MG63 (cell line): ENCODE measurements at regions not wholly inside any gene's neighbourhood (a gene's known extent, or its start where the extent isn't known, plus 50 kb on each side); places are given as distances from the start of the nearest gene placed in this dataset.
"Not testable (repeated sequence)": the region's sequence is repeated elsewhere in the genome, so short reads cannot be mapped to it uniquely, and the experiment has no call there.

ENCODE experiments used
- DNase-seq: peaks from one replicate; pipeline ENCODE4 v3.0.0-alpha.2; 2020
- H3K27me3 ChIP-seq: fragments of 250-450 bp; sonication (Bioruptor Pico); 2 replicates; pipeline ENCODE4 v1.5.1; 2020; ENCODE audit warnings: mild to moderate bottlenecking, moderate library complexity
- H3K36me3 ChIP-seq: fragments of 250-450 bp; sonication (Bioruptor Pico); 2 replicates; pipeline ENCODE4 v1.5.1; 2020; ENCODE audit warnings: mild to moderate bottlenecking, moderate library complexity
- H3K4me3 ChIP-seq: fragments of 250-450 bp; sonication (Bioruptor Pico); 2 replicates; pipeline ENCODE4 v1.5.1; 2020; ENCODE audit warnings: mild to moderate bottlenecking, moderate library complexity
- H3K9me3 ChIP-seq: fragments of 250-450 bp; sonication (Bioruptor Pico); 2 replicates; pipeline ENCODE4 v1.5.1; 2020; ENCODE audit warnings: mild to moderate bottlenecking, moderate library complexity

GRCh38 chr13:67577361-67577760 is 347.2 kb upstream of the PCDH9 start:
- Histone ChIP-seq H3K36me3 (no peaks in the 10 kb centered on the region), H3K4me3 (no peak overlapping the region)
- DNase-seq: no peak

GRCh38 chr13:67574320-67575233 is 344.4 kb upstream of the PCDH9 start:
- Histone ChIP-seq H3K36me3 (no peaks in the 10 kb centered on the region), H3K9me3 (no peaks in the 10 kb centered on the region), H3K4me3 (no peak overlapping the region), H3K27me3 (no peaks in the 10 kb centered on the region)
- DNase-seq: peak; percentile 4

More at GRCh38 chr13:67577361-67577760, 347.2 kb upstream of the PCDH9 start:
- Histone ChIP-seq H3K27me3 (no peaks in the 10 kb centered on the region), H3K9me3 (no peaks in the 10 kb centered on the region)

- no peaks in the 10 kb centered on the region for H3K36me3 ChIP-seq
- no peak overlapping the region for H3K4me3 ChIP-seq
- no peaks in the 10 kb centered on the region for H3K27me3 ChIP-seq
- no peaks in the 10 kb centered on the region for H3K9me3 ChIP-seq
- no peak for DNase-seq
These were observed 338.1 kb upstream of the PCDH9 start for GRCh38 chr13:67568205-67568604.

GRCh38 chr13:67557642-67558241 is 327.6 kb upstream of the PCDH9 start:
- no peaks in the 10 kb centered on the region for H3K36me3 ChIP-seq
- no peak overlapping the region for H3K4me3 ChIP-seq
- DNase-seq: no peak
- peaks cover 4% of the 10 kb centered on the region; the same call in 1 of the 2 replicates for H3K9me3 ChIP-seq
- H3K27me3 ChIP-seq: no peaks in the 10 kb centered on the region

- Histone ChIP-seq H3K27me3 (no peaks in the 10 kb centered on the region), H3K36me3 (no peaks in the 10 kb centered on the region), H3K9me3 (peaks cover 4% of the 10 kb centered on the region; the same call in 1 of the 2 replicates), H3K4me3 (no peak overlapping the region)
- DNase-seq: no peak
These were observed 327.0 kb upstream of the PCDH9 start for GRCh38 chr13:67557118-67557517.

GRCh38 chr13:67554746-67555452 is 324.8 kb upstream of the PCDH9 start:
- no peak for DNase-seq
- no peaks in the 10 kb centered on the region for H3K36me3 ChIP-seq
- no peak overlapping the region for H3K4me3 ChIP-seq
- no peaks in the 10 kb centered on the region for H3K27me3 ChIP-seq
- H3K9me3 ChIP-seq: peaks cover 4% of the 10 kb centered on the region; the same call in 1 of the 2 replicates

- H3K36me3 ChIP-seq: no peaks in the 10 kb centered on the region
- DNase-seq: no peak
- H3K9me3 ChIP-seq: peaks cover 4% of the 10 kb centered on the region; the same call in 1 of the 2 replicates
- no peak overlapping the region for H3K4me3 ChIP-seq
- no peaks in the 10 kb centered on the region for H3K27me3 ChIP-seq
These were observed 324.1 kb upstream of the PCDH9 start for GRCh38 chr13:67554286-67554685.

GRCh38 chr13:67549331-67549730 is 319.2 kb upstream of the PCDH9 start:
- Histone ChIP-seq H3K9me3 (no peaks in the 10 kb centered on the region), H3K27me3 (no peaks in the 10 kb centered on the region), H3K4me3 (no peak overlapping the region), H3K36me3 (no peaks in the 10 kb centered on the region)
- no peak for DNase-seq

GRCh38 chr13:67538906-67539305 is 308.8 kb upstream of the PCDH9 start:
- no peaks in the 10 kb centered on the region for H3K9me3 ChIP-seq
- no peak for DNase-seq

GRCh38 chr13:67520886-67521285 is 290.8 kb upstream of the PCDH9 start:
- Histone ChIP-seq H3K9me3 (no peaks in the 10 kb centered on the region), H3K4me3 (no peak overlapping the region), H3K36me3 (no peaks in the 10 kb centered on the region), H3K27me3 (no peaks in the 10 kb centered on the region)
- no peak for DNase-seq

More at GRCh38 chr13:67538906-67539305, 308.8 kb upstream of the PCDH9 start:
- Histone ChIP-seq H3K36me3 (no peaks in the 10 kb centered on the region), H3K4me3 (no peak overlapping the region), H3K27me3 (no peaks in the 10 kb centered on the region)

GRCh38 chr13:67519356-67519755 is 289.2 kb upstream of the PCDH9 start:
- no peak overlapping the region for H3K4me3 ChIP-seq
- no peaks in the 10 kb centered on the region for H3K36me3 ChIP-seq
- no peaks in the 10 kb centered on the region for H3K9me3 ChIP-seq
- DNase-seq: no peak
- H3K27me3 ChIP-seq: no peaks in the 10 kb centered on the region

- no peak for DNase-seq
- H3K27me3 ChIP-seq: no peaks in the 10 kb centered on the region
- no peak overlapping the region for H3K4me3 ChIP-seq
- H3K9me3 ChIP-seq: no peaks in the 10 kb centered on the region
- no peaks in the 10 kb centered on the region for H3K36me3 ChIP-seq
These were observed 288.6 kb upstream of the PCDH9 start for GRCh38 chr13:67518785-67519184.

GRCh38 chr13:67515895-67516294 is 285.8 kb upstream of the PCDH9 start:
- DNase-seq: no peak
- no peaks in the 10 kb centered on the region for H3K9me3 ChIP-seq
- no peaks in the 10 kb centered on the region for H3K36me3 ChIP-seq

GRCh38 chr13:67509018-67509417 is 278.9 kb upstream of the PCDH9 start:
- Histone ChIP-seq H3K27me3 (no peaks in the 10 kb centered on the region), H3K9me3 (no peaks in the 10 kb centered on the region), H3K4me3 (no peak overlapping the region), H3K36me3 (no peaks in the 10 kb centered on the region)
- DNase-seq: peak; percentile 1

More at GRCh38 chr13:67515895-67516294, 285.8 kb upstream of the PCDH9 start:
- Histone ChIP-seq H3K27me3 (no peaks in the 10 kb centered on the region), H3K4me3 (no peak overlapping the region)

GRCh38 chr13:67508275-67508674 is 278.1 kb upstream of the PCDH9 start:
- DNase-seq, H3K36me3 ChIP-seq, H3K9me3 ChIP-seq, H3K4me3 ChIP-seq, H3K27me3 ChIP-seq: not testable (repeated sequence)

GRCh38 chr13:67506407-67506806 is 276.3 kb upstream of the PCDH9 start:
- no peaks in the 10 kb centered on the region for H3K27me3 ChIP-seq
- DNase-seq: no peak
- no peaks in the 10 kb centered on the region for H3K36me3 ChIP-seq
- H3K9me3 ChIP-seq: no peaks in the 10 kb centered on the region
- H3K4me3 ChIP-seq: no peak overlapping the region

GRCh38 chr13:67505376-67505775 is 275.2 kb upstream of the PCDH9 start:
- no peaks in the 10 kb centered on the region for H3K36me3 ChIP-seq
- DNase-seq: no peak

More at GRCh38 chr13:67505376-67505775, 275.2 kb upstream of the PCDH9 start:
- no peak overlapping the region for H3K4me3 ChIP-seq
- H3K27me3 ChIP-seq: no peaks in the 10 kb centered on the region
- no peaks in the 10 kb centered on the region for H3K9me3 ChIP-seq
